HepG2 (cell line): ENCODE measurements at regions not wholly inside any gene's neighbourhood (a gene's known extent, or its start where the extent isn't known, plus 50 kb on each side); places are given as distances from the start of the nearest gene placed in this dataset.

Experiments used
- ATF7 ChIP-seq, 2 experiments: fragments of 450-650 bp in 1 of 2; sonication (generic) in 1 of 2; formaldehyde crosslinking in 1 of 2; IDR thresholded peaks; 2 replicates each; pipeline versions ENCODE4 v1.4.0 to v1.6.1; 2016 to 2020; ENCODE audit warnings: antibody characterized with exemption in 1 of 2, mild to moderate bottlenecking in 1 of 2, missing genetic modification reagents in 1 of 2
- ESRRA ChIP-seq: sonication (generic); formaldehyde crosslinking; IDR thresholded peaks from 2 replicates; pipeline ENCODE4 v1.5.1; 2020; ENCODE audit warnings: mild to moderate bottlenecking, low read depth, missing genetic modification reagents
- GATA4 ChIP-seq: sonication (generic); IDR thresholded peaks from 2 replicates; pipeline ENCODE4 v1.6.1; 2016; ENCODE audit warnings: antibody characterized with exemption, low read depth, borderline replicate concordance
- HOMEZ ChIP-seq: IDR thresholded peaks from 2 replicates; pipeline ENCODE4 v1.6.1; 2016; ENCODE audit warnings: low read depth
- MXI1 ChIP-seq: IDR thresholded peaks from 3 replicates; pipeline ENCODE4 v1.6.1; 2012; ENCODE audit warnings: low read depth, low read length, inconsistent platforms, borderline replicate concordance
- RAD21 ChIP-seq: fragments of 450-650 bp; formaldehyde crosslinking; IDR thresholded peaks from 2 replicates; pipeline ENCODE4 v1.5.0; 2020; ENCODE audit warnings: mild to moderate bottlenecking
- SALL1 ChIP-seq: sonication (generic); formaldehyde crosslinking; IDR thresholded peaks from 2 replicates; pipeline ENCODE4 v1.8.0; 2022; ENCODE audit warnings: mild to moderate bottlenecking, missing genetic modification reagents
- ZNF121 ChIP-seq: sonication (generic); formaldehyde crosslinking; IDR thresholded peaks from 2 replicates; pipeline ENCODE4 v1.5.0; 2020; ENCODE audit warnings: mild to moderate bottlenecking, missing genetic modification reagents

- TF ChIP-seq ZNF121: no peak
- no peak for TF ChIP-seq GATA4
- TF ChIP-seq ESRRA (CRISPR knock-in tag): no peak
- TF ChIP-seq RAD21: no peak
- no peak for TF ChIP-seq HOMEZ
- TF ChIP-seq MXI1: no peak
- no peak for TF ChIP-seq ATF7 (IDR thresholded peaks at IDR 0.05)
- no peak for TF ChIP-seq ATF7 (CRISPR knock-in tag; IDR thresholded peaks at IDR 0.05)
- TF ChIP-seq SALL1 (CRISPR knock-in tag): no peak
Observed at GRCh38 chr3:181446741-181447140, 265.0 kb upstream of the SOX2 start.
